HG02678 (cell line): ENCODE measurements at regions not wholly inside any gene's neighbourhood (a gene's known extent, or its start where the extent isn't known, plus 50 kb on each side); places are given as distances from the start of the nearest gene placed in this dataset.
"Not testable (repeated sequence)": the region's sequence is repeated elsewhere in the genome, so short reads cannot be mapped to it uniquely, and the experiment has no call there.

Experiments
- ATAC-seq: cut with Tn5 transposase; IDR thresholded peaks from one replicate; pipeline ENCODE4 v1.9.1; 2021; ENCODE audit warnings: mild to moderate bottlenecking, moderate library complexity; ENCODE audit not compliant: unreplicated experiment

DNA sequence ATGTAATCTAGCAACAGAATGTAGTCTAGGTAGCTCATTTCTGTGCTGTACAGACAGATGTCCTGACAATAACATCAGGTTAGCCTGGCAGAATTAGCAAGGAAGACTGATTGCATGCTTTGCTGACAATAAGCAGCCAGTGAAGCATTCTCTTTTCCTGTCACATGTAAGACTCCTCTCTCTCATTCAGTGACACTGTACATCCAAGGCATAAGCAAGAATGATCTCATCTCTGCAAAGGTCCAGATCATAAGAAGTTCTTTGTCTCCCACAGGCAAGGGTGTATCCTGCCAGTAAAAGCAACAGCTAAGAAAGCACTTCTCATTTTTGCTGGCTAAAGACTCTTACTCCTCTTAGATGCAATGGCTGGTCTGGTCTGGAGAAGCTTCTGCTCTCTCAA, 861.8 kb downstream of the TAF11L14 start:
- no peak for ATAC-seq

DNA sequence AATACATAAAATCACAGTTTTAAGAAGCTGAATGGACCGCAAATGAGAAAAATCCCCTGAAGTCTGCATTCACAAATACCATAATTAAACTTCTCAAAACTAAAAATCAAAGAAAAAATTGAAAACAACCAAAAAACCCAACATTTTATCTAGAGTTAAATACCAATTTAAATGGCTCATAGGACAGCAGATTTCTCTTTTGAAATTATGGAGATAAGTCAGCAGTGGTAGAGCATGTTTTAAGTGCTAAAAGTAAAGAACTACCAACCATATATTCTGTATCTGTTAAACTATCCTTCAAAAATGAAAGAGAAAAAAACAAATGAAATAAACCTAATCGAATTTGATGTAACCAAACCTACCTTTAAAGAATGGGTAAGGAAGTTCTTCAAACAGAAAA, 862.8 kb downstream of the TAF11L14 start:
- no peak for ATAC-seq

DNA sequence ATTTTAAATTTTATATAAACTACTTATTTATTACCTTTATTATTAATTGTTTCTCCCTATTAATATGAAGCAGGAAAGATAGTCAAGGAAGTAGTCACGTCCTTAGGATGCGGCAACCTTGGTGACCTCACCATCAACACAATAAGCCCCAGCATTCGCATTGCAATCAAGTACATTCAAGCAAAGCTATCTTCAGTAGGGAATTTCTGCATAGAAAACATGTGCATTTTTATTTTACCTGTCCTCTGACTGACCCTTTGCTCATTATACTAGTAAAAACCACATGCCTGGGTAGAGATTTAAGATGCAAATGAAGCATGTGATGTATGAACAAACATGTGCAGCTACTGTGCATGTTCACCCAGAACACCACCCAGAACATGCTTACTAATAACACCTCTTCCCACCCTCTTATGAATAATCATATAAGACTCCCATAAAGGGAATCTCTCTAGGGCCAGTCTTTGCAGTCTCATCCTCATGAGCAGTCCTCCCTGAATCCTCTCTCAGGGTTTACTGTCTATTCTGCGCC, 869.6 kb downstream of the TAF11L14 start:
- no peak for ATAC-seq

DNA sequence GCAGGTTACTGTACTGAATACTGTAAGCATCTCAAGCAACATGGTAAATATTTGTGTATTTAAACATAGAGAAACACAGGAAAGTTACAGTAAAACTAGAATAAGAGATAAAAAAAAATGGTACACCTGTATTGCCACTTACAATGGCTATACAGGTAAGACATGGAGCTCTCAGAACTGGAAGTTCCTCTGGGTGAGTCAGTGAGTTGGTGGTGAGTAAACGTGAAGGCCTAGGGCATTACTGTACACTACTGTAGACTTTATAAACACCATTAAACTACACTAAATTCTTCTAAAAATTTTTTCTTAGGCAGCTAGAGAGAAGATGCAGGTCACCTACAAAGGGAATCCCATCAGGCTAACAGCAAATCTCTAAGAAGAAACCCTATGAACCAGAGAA, 872.9 kb downstream of the TAF11L14 start:
- no peak for ATAC-seq

DNA sequence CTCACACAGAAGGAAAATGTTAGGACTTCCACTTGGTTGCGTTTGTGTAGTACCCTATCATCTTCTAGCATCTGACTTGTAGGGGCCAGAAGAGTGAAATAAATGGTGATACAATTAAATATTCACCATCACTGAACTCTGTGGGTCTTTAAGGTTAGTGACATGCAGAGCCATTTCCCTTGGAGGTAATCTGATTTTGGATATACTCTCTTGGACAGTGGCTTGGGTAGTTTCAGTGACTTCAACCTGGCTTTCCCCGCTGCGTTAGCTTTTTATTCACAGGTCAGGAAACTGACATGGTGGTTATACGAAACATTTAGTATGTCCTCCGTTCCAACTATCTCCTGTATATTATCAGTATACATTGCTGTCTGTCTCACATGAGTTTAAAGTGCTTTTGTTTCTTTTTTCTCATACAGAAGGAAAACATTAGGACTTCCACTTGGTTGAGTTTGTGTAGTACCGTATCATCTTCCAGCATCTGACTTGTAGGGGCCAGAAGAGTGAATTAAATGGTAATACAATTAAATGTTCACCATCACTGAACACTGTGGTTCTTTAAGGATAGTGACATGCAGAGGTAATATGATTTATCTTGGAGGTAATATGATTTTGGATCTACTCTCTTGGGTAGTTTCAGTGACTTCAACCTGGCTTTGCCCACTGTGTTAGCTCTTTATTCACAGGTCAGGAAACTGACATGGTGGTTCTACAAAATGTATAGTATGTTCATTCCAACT, 883.6 kb downstream of the TAF11L14 start:
- ATAC-seq: no peak

DNA sequence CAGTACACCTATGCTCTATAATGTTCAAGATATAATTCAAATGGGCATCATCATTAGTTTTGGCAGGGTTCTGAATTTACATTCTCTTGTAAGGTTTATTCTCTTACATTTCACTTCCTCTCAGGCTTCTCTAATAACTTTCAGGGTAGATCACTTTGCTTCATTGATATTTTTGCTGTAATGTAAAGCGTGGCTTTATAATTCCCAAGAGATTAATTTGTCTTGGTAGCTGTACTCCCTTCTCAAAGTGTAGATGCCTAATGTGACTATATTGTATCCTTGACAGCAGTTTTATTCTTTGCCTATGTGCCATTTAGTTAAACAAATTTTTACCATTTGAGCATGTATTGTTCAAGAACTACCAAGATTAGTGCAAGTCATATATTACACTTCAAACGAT, 889.1 kb downstream of the TAF11L14 start:
- ATAC-seq: no peak

DNA sequence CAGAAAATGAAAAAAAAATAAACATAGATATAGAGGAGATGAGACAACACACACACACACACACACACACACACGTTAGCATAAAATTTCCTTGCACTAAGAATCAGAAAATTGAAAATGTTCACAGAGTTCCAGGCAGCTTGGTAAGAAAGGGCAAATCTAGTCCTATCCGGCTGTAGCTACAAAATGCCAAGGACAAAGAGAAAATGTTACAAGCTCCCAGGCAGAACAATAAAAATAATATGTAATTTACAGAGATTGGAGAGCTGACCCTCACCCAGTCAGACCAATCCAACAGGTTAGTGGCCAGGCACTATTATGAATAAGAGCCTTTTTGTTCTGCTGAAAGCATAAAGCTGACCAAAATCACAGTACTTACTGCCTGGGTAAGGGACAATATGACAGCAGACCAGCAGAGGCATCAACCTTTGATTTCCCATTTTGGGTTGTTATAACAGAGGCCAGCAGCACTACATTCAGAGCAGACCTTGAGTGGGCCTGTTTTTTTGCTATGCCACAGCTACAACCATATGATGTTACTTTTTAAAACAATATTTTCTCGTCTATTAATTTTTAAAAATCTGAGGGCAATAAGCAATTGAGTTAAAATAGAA, 892.6 kb downstream of the TAF11L14 start:
- no peak for ATAC-seq

DNA sequence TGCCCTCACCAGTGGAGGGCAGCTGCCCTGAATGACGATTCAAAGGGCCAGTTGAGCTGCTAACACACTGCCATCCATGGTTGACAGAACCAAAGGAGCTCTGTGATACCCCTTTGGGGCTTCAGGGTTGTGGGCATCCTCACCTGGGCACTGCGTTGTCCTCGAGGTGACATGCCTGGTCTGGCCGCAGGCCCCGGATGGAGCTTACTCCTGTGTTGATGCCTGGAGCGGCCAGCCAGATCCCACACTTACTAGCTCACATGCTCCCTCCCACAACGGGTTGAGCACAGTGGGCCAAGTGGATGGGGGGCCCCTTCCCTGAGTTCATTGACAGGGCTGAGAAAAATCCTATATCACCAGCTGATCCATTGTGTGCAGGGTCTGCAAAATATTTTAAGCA, 898.9 kb downstream of the TAF11L14 start:
- ATAC-seq: no peak

DNA sequence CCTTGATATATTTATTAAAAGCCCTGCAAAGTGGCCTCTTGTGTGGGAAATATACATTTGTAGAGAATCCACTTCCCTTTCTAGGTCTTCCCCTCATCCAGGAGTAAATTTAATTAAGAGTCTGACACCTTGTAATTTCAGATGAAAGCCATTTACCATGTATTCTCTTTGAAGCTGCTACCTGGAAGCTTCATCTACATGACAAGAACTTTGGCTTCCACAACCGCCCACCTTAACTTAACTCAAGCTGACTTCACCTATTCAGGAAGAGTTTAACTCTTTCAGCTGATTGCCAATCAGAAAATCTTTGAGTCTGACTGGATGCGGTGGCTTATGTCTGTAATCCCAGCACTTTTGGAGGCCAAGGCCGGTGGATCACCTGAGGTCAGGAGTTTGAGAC, 899.9 kb downstream of the TAF11L14 start:
- no peak for ATAC-seq

DNA sequence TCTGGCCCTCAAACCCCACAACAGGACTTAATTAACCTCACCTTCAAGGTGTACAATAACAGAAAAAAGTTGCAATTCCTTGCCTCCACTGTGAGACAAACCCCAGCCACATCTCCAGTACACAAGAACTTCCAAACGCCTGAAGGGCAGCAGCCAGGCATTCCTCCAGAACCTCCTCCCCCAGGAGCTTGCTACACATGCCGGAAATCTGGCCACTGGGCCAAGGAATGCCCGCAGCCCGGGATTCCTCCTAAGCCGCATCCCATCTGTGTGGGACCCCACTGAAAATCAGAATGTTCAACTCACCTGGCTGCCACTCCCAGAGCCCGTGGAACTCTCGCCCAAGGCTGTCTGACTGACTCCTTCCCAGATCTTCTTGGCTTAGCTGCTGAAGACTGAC, 901.5 kb downstream of the TAF11L14 start:
- ATAC-seq: not testable (repeated sequence)

DNA sequence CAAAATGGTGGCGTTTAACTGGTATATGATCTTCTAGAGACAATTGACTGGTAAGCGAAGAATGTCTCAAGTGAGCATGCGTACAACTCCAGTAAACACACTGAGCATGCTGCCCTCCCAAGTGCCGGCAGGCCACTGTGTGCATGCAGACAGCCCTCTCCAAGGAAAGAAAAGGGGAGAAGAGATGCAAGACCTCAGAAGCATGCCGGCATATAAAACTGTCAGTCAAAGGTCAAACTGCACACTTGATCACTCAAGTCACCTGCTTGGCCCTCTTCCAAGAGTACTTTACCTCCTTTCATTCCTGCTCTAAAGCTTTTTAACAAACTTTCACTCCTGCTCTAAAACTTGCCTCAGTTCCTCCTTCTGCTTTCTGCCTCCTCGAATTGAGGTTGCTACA, 910.2 kb downstream of the TAF11L14 start:
- no peak for ATAC-seq

DNA sequence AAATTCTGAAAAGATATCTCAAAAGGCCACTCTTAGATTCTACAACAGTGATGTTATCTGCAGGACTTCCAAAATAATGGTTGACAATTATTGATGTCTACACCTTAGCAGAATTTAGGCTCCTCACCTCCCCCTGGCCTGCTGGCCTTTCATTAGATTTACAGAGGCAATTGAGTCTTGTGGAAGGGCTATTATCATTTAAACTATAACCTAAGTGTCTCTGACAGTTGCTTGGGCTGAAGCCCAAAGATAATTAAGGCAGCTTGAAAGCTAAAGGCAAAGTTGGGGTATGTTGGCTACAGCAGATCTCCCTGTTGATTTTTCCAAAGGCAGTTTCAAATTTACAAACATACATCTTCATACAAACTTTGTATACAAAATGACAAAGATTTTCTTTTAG, 912.3 kb downstream of the TAF11L14 start:
- no peak for ATAC-seq

DNA sequence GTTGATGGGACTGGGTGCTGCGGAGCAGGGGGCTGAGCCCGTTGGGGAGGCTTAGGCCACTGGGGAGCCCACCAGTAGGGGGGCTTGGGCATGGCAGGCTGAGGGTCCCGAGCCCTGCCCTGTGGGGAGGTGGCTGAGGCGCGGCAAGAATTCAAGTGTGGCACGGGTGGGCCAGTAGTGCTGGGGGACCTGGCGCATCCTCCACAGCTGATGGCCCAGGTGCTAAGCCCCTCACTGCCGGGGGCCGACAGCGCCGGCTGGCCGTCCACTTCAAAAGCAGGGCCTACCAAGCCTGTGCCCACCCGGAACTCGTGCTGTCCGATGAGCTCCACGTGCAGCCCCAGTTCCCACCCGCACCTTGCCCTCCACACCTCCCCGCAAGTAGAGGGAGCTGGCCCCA, 917.5 kb downstream of the TAF11L14 start:
- no peak for ATAC-seq

DNA sequence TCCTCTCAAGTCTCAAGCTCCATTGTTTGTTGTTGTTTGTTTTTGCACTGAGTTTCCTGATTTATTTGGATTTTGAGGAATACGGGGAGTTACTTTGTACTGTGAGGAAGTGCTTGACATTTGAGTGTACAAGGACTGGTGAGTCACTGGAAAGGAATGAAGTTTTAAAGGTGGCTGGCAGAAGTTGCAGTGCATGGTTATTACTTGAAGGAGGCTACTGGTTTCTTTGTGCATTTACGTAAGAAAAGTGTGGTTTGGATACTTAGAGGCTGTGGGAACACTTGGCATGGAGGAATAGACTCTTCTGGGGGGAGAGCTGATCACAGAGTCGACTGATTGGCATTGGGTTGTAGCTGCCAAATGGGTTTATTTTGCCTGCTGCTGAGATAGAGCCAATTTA, 919.0 kb downstream of the TAF11L14 start:
- no peak for ATAC-seq

DNA sequence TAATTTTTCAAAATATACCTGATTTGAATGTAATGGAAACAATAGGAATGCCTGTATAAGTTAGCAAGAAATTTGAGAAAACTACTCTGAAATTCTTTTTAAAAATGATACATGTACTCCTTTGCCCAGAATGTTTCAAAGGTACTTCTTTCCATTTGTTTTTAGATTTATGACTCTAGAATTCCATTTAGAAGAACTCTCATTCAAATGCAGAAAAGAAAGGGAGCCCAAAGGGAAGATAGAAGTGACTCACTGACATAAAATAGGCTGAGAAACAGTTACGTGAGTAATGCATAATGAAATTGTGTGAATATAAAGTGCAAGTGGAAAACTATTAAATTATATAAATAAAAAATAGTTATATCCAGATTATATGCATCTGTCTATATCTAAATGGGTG, 926.3 kb downstream of the TAF11L14 start:
- no peak for ATAC-seq

DNA sequence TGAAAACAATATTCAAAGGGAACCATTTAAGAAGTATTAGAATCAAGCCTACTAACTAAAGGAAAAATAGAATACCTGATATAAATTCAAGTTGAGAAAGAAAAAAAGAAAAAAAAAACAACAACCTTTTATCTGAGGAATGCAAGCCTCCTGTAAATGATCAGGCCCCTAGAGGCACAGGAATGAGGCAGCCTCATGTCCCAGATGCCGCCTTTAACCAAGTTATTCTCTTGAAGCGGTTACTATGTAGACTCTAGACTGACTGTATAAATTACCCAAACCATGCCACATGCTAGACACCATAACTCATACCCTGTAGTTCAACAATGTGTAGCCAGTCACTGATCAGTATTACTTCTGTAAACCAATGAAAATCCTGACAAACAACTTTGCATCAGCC, 929.6 kb downstream of the TAF11L14 start:
- ATAC-seq: no peak

DNA sequence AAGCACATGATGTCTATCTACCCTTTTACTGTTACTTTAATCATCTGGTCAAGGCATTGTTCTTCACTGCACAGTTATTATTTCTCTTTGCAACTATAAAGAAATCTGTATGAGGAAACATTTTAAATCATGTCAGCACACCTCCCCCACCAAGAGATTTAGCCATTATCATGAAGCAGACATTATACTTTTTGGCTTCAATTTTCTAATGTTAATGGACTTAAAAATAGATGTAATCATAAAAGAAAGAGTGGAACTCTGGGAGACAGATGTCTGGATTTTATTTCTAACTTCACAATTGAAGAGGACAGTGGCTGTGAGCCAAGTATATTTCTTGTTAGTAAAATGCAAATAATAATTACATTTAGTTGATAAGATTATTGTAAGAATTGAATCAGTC, 932.4 kb downstream of the TAF11L14 start:
- no peak for ATAC-seq

DNA sequence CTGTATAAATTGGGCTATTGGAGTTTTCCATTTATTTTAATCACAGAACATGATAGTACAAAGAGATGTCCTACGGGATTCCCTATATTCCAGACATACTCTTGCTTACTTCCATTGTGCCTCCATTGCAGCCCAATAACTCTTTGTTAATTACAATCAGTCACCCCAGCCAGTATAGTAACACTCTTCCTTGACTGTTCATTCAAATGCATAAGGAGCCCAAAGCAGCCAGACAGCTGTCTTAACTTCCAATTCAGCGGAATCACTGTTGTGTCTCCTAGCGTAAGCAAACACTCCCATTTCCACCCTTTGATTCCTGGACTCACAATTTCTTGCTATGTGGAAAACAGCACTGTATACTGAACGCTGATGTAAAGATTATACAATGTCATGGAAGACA, 942.3 kb downstream of the TAF11L14 start:
- no peak for ATAC-seq

DNA sequence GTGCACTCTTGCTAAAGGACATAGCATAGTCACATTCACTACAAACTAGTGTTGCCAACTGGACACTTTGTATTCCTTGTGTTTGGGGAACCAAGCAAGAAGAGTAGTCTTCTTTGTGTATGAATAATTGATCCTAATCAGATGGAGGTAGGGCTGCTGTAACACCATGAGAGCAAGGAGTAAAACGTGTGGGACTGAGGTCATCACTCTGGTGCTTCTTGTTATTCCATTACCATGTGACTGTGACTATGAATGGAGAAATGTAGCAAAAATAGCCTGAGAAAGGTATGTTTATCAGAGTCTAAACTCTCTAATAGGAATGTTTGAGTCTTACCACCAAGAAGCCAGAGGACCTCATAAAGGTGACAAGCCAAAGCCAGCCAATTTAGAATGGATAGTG, 966.9 kb downstream of the TAF11L14 start:
- ATAC-seq: no peak

DNA sequence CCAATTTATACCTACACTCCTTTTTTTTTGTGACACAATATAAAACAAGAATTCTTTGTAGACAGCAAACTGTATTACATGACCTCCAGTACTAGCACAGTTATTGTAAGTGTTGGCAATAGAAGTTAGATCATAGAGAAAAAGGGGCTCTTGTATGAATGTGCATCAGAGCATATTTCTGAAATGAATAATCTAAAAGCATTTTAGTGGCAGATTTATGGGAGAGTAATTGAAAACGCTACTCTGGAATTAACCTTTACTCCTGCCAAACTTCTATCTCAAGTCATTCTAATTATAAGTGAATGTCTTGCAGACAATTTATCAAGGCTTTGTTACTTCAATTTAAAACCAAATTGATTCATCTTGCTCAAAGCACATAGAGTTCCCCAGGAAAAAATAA, 968.1 kb downstream of the TAF11L14 start:
- no peak for ATAC-seq

DNA sequence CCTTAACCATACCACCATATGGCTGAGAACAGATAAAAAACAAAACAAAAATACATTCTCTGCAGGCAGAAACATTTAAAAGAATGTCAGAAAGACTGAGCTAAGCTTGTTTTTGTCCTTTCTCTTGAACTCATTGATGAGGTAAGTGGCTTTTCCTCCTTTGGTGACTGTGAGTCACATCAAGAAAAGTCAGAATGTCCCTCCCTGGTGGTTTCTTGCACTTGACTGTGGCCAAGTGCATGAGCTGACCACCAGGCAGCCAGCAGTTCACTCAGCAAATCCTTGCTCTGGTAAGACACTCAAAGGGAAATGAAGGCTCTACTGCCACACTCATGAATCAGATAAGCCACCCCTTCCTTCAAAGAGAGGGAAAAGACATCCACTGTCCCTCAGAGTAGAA, 970.9 kb downstream of the TAF11L14 start:
- ATAC-seq: no peak

DNA sequence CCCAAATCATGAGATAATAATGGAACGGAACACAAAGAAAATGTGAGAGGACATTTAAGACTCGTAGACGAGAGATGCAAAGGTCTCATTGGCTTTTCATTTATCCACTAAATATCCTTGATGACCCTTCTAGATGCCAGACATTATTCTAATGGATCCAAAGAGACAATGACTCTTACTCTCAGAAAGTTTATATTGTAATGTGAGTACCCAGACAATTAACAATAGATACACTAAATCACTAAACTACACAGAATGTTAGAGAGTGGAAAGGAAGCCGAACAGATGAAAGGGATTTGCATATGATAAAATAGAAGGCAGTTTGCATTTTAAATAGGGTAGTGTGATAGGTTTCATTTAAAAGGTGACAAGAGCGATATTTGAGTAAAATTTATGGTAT, 973.3 kb downstream of the TAF11L14 start:
- ATAC-seq: no peak

DNA sequence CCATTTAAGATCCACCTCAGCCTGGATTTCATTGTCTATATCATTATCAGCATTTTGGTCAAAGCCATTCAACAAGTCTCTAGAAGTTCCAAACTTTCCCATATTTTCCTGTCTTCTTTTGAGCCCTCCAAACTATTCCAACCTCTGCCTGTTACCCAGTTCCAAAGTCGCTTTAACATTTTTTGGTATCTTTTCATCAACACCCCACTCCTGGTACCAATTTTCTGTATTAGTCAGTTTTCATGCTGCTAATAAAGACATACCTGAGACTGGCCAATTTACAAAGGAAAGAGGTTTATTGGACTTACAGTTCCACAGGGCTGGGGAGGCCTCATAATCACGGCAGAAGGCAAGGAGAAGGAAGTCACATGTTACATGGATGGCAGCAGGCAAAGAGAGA, 982.9 kb downstream of the TAF11L14 start:
- ATAC-seq: not testable (repeated sequence)
